Stomach (tissue), 4 donors: ENCODE measurements at regions not wholly inside any gene's neighbourhood (a gene's known extent, or its start where the extent isn't known, plus 50 kb on each side); places are given as distances from the start of the nearest gene placed in this dataset.

ENCODE experiments used
- CTCF ChIP-seq, 7 experiments: fragments of 450-650 bp in 4 of 7; fragments of 200-600 bp in 3 of 7; sonication (generic) in 3 of 7; IDR thresholded peaks; one replicate each; pipeline ENCODE4 v1.5.1; 2016 to 2019; ENCODE audit warnings: antibody characterized with exemption in 7 of 7, control low read depth in 2 of 7, mild to moderate bottlenecking in 1 of 7
- EP300 ChIP-seq: sonication (generic); formaldehyde crosslinking; IDR thresholded peaks from one replicate; pipeline ENCODE4 v1.6.1; 2017; ENCODE audit warnings: antibody characterized with exemption
- POLR2A ChIP-seq, 4 donors: fragments of 450-650 bp; IDR thresholded peaks; one replicate each; pipeline ENCODE4 v1.6.1; 2016; ENCODE audit warnings: antibody characterized with exemption in 4 of 4, control low read depth in 2 of 4, mild to moderate bottlenecking in 1 of 4, moderate library complexity in 1 of 4
- POLR2AphosphoS5 ChIP-seq, 3 donors: sonication (generic); formaldehyde crosslinking; IDR thresholded peaks; one replicate each; pipeline ENCODE4 v1.6.1; 2016; ENCODE audit warnings: antibody characterized with exemption in 3 of 3

GRCh38 chr2:226660526-226660925 is 139.1 kb downstream of the IRS1 start:
- TF ChIP-seq POLR2A (IDR thresholded peaks at IDR 0.05) (no peak), EP300 (no peak), POLR2AphosphoS5 (IDR thresholded peaks at IDR 0.05) (peak; percentile 44 to 81 (median 60)), CTCF (IDR thresholded peaks at IDR 0.05) (no peak)
